Adrenal gland (tissue), 9 donors: ENCODE measurements at regions not wholly inside any gene's neighbourhood (a gene's known extent, or its start where the extent isn't known, plus 50 kb on each side); places are given as distances from the start of the nearest gene placed in this dataset.

Experiments used
- DNase-seq, 7 donors: peaks; one replicate each; pipeline ENCODE4 v3.0.0-alpha.2; 2019 to 2020
- H3K27ac ChIP-seq, 5 donors: fragments of 200-600 bp; sonication (generic) in 4 of 5; 1 replicate in 3 of 5; 2 replicates in 2 of 5; pipeline versions ENCODE4 v1.5.1 to v1.8.0; 2016 to 2020; ENCODE audit warnings: mild to moderate bottlenecking in 1 of 5
- H3K27me3 ChIP-seq: fragments of 200-600 bp; 2 replicates; pipeline ENCODE4 v1.8.0; 2021
- H3K36me3 ChIP-seq, 2 donors: fragments of 200-600 bp; replicated peaks in 1 of 2; 1 replicate in 1 of 2; 2 replicates in 1 of 2; pipeline versions ENCODE4 v1.5.1 to v1.8.0; 2018 to 2022
- H3K4me1 ChIP-seq, 2 donors: fragments of 200-600 bp; replicated peaks in 1 of 2; 1 replicate in 1 of 2; 2 replicates in 1 of 2; pipeline versions ENCODE4 v1.5.1 to v1.8.0; 2018 to 2021
- H3K4me3 ChIP-seq, 4 donors: fragments of 200-600 bp; sonication (generic) in 3 of 4; one replicate each; pipeline ENCODE4 v1.5.1; 2016 to 2018
- H3K9me3 ChIP-seq, 3 donors: fragments of 200-600 bp; sonication (generic) in 1 of 3; replicated peaks in 1 of 3; 1 replicate in 2 of 3; 2 replicates in 1 of 3; pipeline versions ENCODE4 v1.5.1 to v1.8.0; 2016 to 2021
- POLR2A ChIP-seq, 2 donors: fragments of 450-650 bp; IDR thresholded peaks; one replicate each; pipeline ENCODE4 v1.6.1; 2017; ENCODE audit warnings: antibody characterized with exemption in 2 of 2, mild to moderate bottlenecking in 2 of 2, moderate library complexity in 1 of 2
- WGBS, 4 donors: extraction: QIAGEN DNeasy Blood & Tissue Kit in 2 of 4; methylation state at CpG; one replicate each; pipeline versions ENCODE4 v1.1.5 to v1.1.7; 2013 to 2017; 5-methylcytosine and 5-hydroxymethylcytosine counted together
- intact Hi-C, 2 donors: fragments of 100-400 bp; cut with DNase I; formaldehyde crosslinking; loops; one replicate each; pipeline versions ENCODE4 v1.14.1 to v1.15.0; 2022 to 2023
- TF ChIP-seq, protein P1 (sequence below), 6 experiments: fragments of 450-650 bp in 4 of 6; fragments of 200-600 bp in 2 of 6; sonication (generic) in 1 of 6; IDR thresholded peaks; 1 replicate in 5 of 6; 2 replicates in 1 of 6; pipeline versions ENCODE4 v1.5.1 to v1.8.0; 2016 to 2021; ENCODE audit warnings: antibody characterized with exemption in 6 of 6, mild to moderate bottlenecking in 2 of 6, moderate library complexity in 1 of 6
- donor health status: healthy with polysubstance abuse.
- donor health status: Bipolar disorder and iron deficiency.
- donor health status: DM: yes; HTN: yes; CAD: no.
- donor health status: DM: no; HTN: no; CAD: no.
- donor health status: DM: no; HTN: no; CAD: no.

DNA sequence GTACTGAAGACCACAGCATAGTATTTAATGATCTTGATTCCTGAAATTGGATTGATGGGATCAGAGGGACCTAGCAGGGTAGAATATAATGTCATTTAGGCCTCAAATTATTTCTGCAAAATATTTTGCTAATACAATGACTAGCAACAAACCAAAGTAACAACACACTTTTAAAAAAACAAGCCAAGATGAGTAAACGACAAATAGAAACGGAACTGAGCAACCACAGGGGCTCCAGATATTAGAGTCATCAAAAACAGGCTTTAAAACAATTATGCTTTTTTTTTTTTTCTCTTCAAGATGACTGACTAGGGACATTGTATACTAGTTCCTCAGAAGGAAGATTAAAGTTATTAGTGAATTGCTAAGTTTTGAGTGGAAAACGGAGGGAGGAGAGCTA lies 447.1 kb upstream of the MMADHC start:
- Histone ChIP-seq H3K9me3 (no peaks in the 10 kb centered on the region), H3K4me1 (no peaks in the 10 kb centered on the region), H3K27me3 (no peaks in the 10 kb centered on the region), H3K36me3 (no peaks in the 10 kb centered on the region), H3K27ac (no peak overlapping the region), H3K4me3 (no peak overlapping the region)
- 89 to 99% (median 92%) methylated on average over 3 of the region's 3 CpGs for WGBS, 4 donors
- no peak for DNase-seq
- intact Hi-C loops = loop anchor here in 1 of 2 donors (10.0 kb wide), 1 partner anchor 440 kb away; no protein-coding TSS in a partner anchor
- TF ChIP-seq POLR2A (IDR thresholded peaks at IDR 0.05) = no peak
- TF ChIP-seq, protein P1, sequence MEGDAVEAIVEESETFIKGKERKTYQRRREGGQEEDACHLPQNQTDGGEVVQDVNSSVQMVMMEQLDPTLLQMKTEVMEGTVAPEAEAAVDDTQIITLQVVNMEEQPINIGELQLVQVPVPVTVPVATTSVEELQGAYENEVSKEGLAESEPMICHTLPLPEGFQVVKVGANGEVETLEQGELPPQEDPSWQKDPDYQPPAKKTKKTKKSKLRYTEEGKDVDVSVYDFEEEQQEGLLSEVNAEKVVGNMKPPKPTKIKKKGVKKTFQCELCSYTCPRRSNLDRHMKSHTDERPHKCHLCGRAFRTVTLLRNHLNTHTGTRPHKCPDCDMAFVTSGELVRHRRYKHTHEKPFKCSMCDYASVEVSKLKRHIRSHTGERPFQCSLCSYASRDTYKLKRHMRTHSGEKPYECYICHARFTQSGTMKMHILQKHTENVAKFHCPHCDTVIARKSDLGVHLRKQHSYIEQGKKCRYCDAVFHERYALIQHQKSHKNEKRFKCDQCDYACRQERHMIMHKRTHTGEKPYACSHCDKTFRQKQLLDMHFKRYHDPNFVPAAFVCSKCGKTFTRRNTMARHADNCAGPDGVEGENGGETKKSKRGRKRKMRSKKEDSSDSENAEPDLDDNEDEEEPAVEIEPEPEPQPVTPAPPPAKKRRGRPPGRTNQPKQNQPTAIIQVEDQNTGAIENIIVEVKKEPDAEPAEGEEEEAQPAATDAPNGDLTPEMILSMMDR (IDR thresholded peaks at IDR 0.05) = no peak

DNA sequence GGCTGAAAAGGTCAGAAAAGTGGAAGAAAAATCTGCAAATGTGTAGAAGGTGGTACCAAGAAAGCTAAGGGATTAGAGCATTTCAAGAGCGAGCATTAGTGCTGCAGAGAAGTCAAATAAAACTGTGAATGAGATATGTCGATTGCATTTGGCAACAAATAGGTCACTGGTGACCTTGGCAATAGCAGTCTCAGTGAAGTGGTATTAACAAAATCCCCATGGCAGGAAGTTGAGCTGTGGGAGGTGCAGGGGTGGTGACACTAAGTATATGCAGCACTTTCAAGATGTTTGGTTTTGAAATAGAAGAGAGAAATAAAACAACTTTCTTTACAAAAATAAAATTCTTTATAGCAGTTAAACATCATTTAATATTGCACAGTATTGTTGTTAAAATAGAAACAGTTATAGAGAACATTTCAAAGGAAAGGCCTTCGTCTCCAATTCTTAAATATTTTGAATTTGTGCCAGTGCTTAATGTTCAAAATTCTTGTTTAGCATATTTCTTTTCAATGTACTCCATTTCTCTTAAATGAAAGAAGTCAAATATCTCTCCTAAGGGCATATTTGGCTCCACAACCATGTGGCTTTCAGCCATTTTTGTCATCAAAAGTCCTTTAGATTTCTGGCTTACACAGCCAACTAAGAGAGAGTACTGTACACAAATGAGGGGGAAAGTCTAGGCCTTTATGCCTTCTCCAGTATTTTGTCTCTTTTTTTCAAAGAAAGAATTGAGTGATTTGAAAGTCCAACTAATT lies 443.0 kb upstream of the MMADHC start:
- H3K4me1 ChIP-seq = no peaks in the 10 kb centered on the region
- intact Hi-C loops = loop anchor here in 1 of 2 donors (10.0 kb wide), 1 partner anchor 444 kb away; no protein-coding TSS in a partner anchor
- no peaks in the 10 kb centered on the region for H3K27me3 ChIP-seq
- no peak overlapping the region for H3K4me3 ChIP-seq
- H3K36me3 ChIP-seq = no peaks in the 10 kb centered on the region
- WGBS, 4 donors = 40 to 55% (median 41%) methylated on average over 3 of the region's 3 CpGs
- TF ChIP-seq POLR2A (IDR thresholded peaks at IDR 0.05) = no peak
- TF ChIP-seq, protein P1 (IDR thresholded peaks at IDR 0.05) = no peak
- no peak overlapping the region for H3K27ac ChIP-seq
- H3K9me3 ChIP-seq = no peaks in the 10 kb centered on the region
- peak in 1 of 7 donors; percentile 4 for DNase-seq

DNA sequence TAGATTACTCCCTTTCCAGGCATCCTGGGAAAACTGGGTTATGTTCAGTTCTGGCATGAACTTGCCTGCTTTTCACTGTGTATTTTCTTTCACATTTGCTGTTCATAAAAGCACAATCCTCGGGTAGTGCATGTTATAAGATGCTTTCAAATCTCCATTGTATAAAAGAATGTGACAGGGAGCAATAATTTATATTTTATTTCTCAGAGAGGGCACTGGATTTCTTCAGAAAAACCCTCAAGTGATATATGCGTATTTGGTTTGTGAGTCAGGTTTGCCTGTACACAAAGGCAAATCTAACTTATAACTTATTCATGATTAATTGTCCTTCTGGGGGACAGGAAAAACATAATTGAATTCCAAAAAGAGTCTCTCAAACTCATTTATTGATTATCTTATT lies 440.7 kb upstream of the MMADHC start:
- Histone ChIP-seq H3K4me1 (no peaks in the 10 kb centered on the region), H3K9me3 (no peaks in the 10 kb centered on the region), H3K27ac (no peak overlapping the region), H3K36me3 (no peaks in the 10 kb centered on the region), H3K27me3 (no peaks in the 10 kb centered on the region), H3K4me3 (no peak overlapping the region)
- DNase-seq = no peak
- 71 to 76% (median 75%) methylated on average over 2 of the region's 2 CpGs for whole genome bisulfite sequencing, 4 donors
- TF ChIP-seq, protein P1 (IDR thresholded peaks at IDR 0.05) = no peak
- TF ChIP-seq POLR2A (IDR thresholded peaks at IDR 0.05) = no peak
- intact Hi-C loops = no loop called here

DNA sequence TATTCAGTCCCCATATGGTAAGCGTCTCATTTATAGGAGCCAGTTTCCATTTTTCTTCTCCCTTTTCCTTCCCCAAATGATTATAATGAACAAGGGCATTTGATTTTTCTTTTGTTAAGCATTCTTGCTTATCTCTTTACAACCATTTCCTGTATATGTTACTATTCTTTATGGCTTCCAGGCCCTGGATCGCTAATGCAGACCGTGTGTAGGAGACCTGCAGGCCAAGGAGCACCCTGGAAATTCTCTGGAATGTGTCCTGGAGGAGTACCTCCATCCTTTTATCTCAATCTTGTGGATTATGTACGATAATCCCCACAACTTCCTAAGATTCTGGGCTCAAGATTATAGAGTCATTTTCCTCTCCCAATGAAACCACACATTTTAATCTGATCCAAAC lies 439.6 kb upstream of the MMADHC start:
- Histone ChIP-seq H3K4me1 (no peaks in the 10 kb centered on the region), H3K27ac (no peak overlapping the region), H3K27me3 (no peaks in the 10 kb centered on the region), H3K4me3 (no peak overlapping the region), H3K9me3 (no peaks in the 10 kb centered on the region), H3K36me3 (no peaks in the 10 kb centered on the region)
- intact Hi-C loops = no loop called here
- 56 to 70% (median 66%) methylated on average over 4 of the region's 4 CpGs for WGBS, 4 donors
- no peak for DNase-seq
- TF ChIP-seq POLR2A (IDR thresholded peaks at IDR 0.05) = no peak
- TF ChIP-seq, protein P1 (IDR thresholded peaks at IDR 0.05) = no peak
